Epithelial cell of proximal tubule (primary cell): ENCODE measurements at regions not wholly inside any gene's neighbourhood (a gene's known extent, or its start where the extent isn't known, plus 50 kb on each side); places are given as distances from the start of the nearest gene placed in this dataset.

Experiments used
- DNase-seq: peaks from one replicate; pipeline ENCODE4 v3.0.0-alpha.2; 2011; ENCODE audit warnings: low read depth
- H3K4me3 ChIP-seq: 2 replicates; pipeline ENCODE4 v1.5.1; 2011; ENCODE audit warnings: low read depth, mild to moderate bottlenecking, low read length
- TF ChIP-seq, protein P1 (sequence below): conservative IDR thresholded peaks from 2 replicates; pipeline ENCODE4 v1.5.1; 2012; ENCODE audit warnings: low read depth, mild to moderate bottlenecking, low read length

DNA sequence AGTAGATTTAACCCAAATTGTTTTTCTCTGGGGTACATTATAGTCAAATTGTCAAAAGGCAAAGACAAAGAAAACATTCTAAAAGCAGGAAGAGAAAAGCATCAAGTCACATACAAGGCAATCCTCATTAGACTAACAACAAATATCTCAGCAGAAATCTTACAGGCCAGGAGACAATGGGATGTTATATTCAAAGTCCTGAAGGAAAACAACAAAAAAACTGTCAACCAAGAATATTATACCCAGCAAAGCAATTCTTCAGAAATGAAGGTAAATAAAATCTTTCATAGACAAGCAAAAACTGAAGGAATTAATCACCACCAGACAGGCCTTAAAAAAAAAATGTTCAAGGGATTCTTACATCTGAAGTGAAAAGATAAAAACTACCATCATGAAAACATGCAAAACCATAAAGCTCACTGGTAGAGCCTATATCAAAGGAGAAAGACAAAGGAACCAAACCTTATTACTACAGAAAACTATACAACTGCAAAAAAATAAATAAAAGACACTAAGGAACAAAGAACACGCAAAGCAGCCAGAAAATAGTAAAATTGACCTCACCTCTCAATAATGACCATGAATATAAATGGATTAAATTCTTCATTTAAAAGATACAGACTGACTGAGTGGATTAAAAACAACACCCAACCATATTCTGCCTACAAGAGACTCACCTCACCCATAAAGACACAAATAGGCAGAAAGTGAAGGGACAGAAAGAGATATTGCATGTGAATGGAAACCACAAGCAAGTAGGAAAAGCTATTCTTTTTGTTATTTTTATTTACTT lies 113.8 kb upstream of the ZC3H11B start:
- DNase-seq, result no peak
- TF ChIP-seq, protein P1, sequence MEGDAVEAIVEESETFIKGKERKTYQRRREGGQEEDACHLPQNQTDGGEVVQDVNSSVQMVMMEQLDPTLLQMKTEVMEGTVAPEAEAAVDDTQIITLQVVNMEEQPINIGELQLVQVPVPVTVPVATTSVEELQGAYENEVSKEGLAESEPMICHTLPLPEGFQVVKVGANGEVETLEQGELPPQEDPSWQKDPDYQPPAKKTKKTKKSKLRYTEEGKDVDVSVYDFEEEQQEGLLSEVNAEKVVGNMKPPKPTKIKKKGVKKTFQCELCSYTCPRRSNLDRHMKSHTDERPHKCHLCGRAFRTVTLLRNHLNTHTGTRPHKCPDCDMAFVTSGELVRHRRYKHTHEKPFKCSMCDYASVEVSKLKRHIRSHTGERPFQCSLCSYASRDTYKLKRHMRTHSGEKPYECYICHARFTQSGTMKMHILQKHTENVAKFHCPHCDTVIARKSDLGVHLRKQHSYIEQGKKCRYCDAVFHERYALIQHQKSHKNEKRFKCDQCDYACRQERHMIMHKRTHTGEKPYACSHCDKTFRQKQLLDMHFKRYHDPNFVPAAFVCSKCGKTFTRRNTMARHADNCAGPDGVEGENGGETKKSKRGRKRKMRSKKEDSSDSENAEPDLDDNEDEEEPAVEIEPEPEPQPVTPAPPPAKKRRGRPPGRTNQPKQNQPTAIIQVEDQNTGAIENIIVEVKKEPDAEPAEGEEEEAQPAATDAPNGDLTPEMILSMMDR, result no peak
- H3K4me3 ChIP-seq, result no peak overlapping the region

DNA sequence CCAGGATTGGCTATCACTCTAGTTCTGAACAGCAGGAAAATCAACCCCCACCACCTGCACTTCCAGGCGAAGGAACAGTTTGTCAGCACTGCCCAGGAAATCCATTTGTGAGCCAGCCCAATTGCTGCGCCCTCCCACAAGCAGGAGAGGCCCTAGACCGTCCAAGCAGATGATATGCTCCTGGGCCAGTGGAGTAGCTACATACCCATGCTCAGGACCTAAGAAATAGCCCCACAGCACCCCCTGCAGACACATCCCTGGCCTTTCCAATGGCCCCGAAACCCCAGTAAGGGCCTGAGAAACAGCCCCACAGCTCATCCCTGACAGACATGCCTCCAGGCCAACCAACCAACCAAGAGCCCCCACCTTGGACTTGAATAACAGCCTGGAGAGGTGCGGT lies 111.5 kb upstream of the ZC3H11B start:
- DNase-seq, result no peak
- no peak overlapping the region for H3K4me3 ChIP-seq
- TF ChIP-seq, protein P1, result no peak

DNA sequence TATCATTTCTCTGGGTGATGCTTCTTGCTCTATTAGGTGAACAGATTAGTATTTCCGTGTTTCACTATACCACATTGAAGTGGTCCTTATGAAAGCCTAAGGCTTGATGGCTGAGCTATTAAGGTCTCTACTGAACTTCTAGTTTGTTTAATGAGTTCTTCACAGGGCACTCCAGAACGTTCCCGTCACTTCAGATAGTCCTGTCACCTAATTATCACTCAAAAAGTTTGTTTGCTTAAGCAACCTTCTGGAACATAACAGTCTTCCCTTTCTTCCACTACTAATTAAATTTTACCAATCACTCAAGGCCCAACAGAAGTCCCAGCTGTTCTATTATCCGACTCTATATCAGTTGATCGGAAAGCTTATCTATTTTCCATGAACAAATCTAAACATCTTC lies 104.6 kb upstream of the ZC3H11B start:
- TF ChIP-seq, protein P1, result no peak
- DNase-seq, result no peak
- no peak overlapping the region for H3K4me3 ChIP-seq

DNA sequence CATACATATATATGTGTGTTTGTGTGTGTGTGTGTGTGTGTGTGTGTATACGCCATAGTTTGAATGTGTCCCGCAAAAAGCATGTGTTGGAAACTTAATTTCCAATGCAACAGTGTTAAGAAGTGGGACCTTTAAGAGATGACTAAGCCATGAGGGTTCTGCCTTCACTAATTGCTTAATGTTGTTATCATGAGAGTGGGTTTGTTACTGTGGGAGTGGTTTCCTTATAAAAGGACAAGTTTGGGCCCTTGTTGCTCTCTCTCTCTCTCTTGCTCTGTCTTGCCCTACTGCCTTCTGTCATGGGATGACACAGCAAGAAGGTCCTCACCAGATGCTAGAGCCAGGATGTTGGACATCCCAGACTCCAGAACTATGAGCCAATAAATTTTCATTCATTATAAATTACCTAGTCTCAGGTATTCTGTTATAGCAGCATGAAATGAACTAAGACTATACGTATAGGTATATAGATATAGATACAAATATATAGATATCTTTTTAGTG lies 103.8 kb upstream of the ZC3H11B start:
- TF ChIP-seq, protein P1, result no peak
- no peak overlapping the region for H3K4me3 ChIP-seq
- no peak for DNase-seq

DNA sequence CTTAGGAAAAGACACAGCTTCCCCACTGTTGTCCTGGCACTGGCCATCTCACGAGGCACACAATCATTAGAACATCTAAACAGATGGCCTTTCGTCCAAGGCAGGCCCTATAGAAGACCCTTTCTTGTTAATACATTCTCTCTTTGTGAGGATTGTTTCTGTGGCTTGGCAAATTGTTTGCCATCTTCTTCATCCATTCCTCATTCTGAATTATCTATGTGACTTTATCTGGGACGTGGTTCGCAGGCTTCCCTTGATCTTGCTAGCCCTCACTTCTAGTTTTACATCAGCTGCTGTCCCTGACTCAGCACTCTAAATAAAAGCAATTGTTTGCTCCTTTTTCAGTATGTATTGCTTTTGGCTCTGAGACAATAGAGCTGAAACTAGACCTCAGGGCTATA lies 101.1 kb upstream of the ZC3H11B start:
- H3K4me3 ChIP-seq, result no peak overlapping the region
- TF ChIP-seq, protein P1, result no peak
- no peak for DNase-seq

DNA sequence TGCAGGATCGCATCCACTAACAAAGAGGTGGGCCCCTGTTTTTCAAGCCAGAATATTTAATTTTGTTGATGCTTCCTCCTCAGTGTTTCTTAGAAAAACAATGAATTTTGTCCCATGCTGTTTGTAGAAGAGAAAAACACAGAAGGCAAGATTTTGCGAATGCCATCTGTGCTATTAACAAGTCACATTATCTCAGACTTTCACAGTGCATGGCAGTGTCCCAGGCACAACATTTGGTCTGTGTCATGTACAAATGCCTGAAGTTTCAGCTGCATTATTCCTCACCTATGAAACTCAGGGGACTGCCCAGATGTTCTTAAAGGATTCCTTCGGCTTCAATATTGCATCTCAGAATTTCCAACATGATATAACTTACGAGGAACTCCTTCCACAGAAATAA lies 99.6 kb upstream of the ZC3H11B start:
- H3K4me3 ChIP-seq, result no peak overlapping the region
- TF ChIP-seq, protein P1, result no peak
- no peak for DNase-seq
